ENCODE measurements at regions not wholly inside any gene's neighbourhood (a gene's known extent, or its start where the extent isn't known, plus 50 kb on each side); places are given as distances from the start of the nearest gene placed in this dataset.

DNA sequence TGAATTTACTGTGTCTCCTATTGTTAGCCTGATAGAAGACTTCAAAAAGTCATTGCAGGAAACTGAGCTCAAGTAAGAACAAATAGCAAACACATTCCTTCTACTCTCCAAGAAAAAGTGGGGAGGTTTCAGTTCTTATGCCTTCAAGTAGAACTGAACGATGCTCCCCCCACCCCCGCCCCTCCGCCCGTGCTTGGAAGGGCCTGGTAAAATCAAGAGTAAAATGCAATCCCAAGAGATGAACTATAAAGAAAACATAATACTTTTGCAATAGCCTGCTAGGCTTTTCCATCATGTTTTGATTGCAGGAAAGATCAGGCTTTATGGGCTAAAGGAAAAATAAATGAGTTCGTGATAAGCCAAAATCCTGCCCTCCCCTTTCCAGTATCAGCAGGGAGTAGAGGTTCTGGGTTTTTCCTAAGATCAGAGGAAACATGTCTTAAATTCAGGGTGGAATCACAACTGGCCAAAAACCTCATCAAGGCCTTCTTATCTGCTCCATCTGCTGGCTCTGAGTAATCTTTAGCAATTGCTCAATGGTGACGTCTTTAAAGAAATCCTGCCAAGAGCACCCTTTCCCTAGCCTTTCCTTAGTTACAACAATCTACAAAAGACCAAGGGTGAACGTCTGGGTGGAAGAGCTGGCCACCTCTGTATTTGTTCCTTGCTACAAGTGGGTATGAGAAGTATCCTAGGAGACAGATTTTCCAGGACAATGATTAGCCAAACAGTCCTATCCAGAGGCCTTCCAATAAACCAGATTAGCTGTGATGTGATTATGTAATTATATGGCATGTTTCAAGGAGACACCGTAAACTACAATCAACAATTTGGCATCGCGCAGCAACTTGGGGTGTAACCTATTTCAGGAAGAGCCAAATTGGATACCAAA is 66.3 kb upstream of the FAM9C start:
- no peaks in the 10 kb centered on the region for H3K27me3 ChIP-seq (ENCODE audit: insufficient read depth, low read length)
- ChIA-PET CTCF (no interaction called here), RAD21 (ENCODE audit: low non-redundant PET in 1 of 2, low total read pairs in 2 of 2, uncharacterized antibody in 2 of 2, unreplicated experiment in 2 of 2) (no interaction called here), POLR2A (interaction anchor here (0.6 kb wide), 1 partner anchor 308 kb away, joined by 3 read pairs; no protein-coding TSS in a partner anchor)
- no peaks in the 10 kb centered on the region for H3K79me2 ChIP-seq (ENCODE audit: insufficient read depth, low read length)
- intact Hi-C loops (cut with micrococcal nuclease) = no loop called here
- DNase-seq (ENCODE audit: low read depth, low spot score) = peak; percentile 33
- no peak overlapping the region for H3K4me3 ChIP-seq (replicated peaks in 1 of 2; ENCODE audit: low read depth in 1 of 2, low read length in 2 of 2)
- H3K36me3 ChIP-seq (ENCODE audit: control insufficient read depth in 1 of 2, insufficient read depth in 2 of 2, low read length in 2 of 2) = no peaks in the 10 kb centered on the region
- H4K20me1 ChIP-seq (ENCODE audit: insufficient read depth) = no peaks in the 10 kb centered on the region
- peak overlapping the region; percentile 85 for H2AFZ ChIP-seq (ENCODE audit: low read depth, low read length, poor library complexity, severe bottlenecking)
- peaks cover 7 to 15% of the 10 kb centered on the region in 2 experiments; a peak in 2 of 4 replicates for H3K4me1 ChIP-seq (ENCODE audit: control insufficient read depth in 1 of 2, insufficient read depth in 2 of 2, low read length in 2 of 2)
- H3K4me2 ChIP-seq (ENCODE audit: low read length) = peak overlapping the region; percentile 37
- ATAC-seq = peak; percentile 69
- H3K9me2 ChIP-seq (ENCODE audit: insufficient read depth) = no peaks in the 10 kb centered on the region
- no peaks in the 10 kb centered on the region for H3K9me3 ChIP-seq (ENCODE audit: control insufficient read depth in 1 of 2, insufficient read depth in 1 of 2, low read depth in 1 of 2, low read length in 2 of 2)
- no peak overlapping the region for H3K9ac ChIP-seq (ENCODE audit: low read length)
- no TSS peak for BruUV-seq (replicated peaks)
- TF ChIP-seq YY1 (IDR thresholded peaks at IDR 0.05; ENCODE audit: extremely low read depth, insufficient replicate concordance, low read depth, low read length) (no peak), EGR1 (IDR thresholded peaks at IDR 0.05; ENCODE audit: low read depth) (no peak), ELF1 (IDR thresholded peaks at IDR 0.05; ENCODE audit: borderline replicate concordance, low read depth) (no peak), ZFX (IDR thresholded peaks at IDR 0.05) (no peak), SRF (IDR thresholded peaks at IDR 0.05; ENCODE audit: low read depth) (no peak), CBX3 (IDR thresholded peaks at IDR 0.05; ENCODE audit: low read depth) (no peak), POLR2AphosphoS5 (IDR thresholded peaks at IDR 0.05; ENCODE audit: low read depth, low read length) (no peak), RAD21 (IDR thresholded peaks at IDR 0.05; ENCODE audit: low read depth) (0 out of 2 replicates have a peak, but pooled peaks have one; percentile 13), TCF7L2 (IDR thresholded peaks at IDR 0.05; ENCODE audit: borderline replicate concordance, extremely low read depth, insufficient read depth, insufficient read length) (peak; percentile 77), FOSL1 (IDR thresholded peaks at IDR 0.05; ENCODE audit: low read depth) (peak; percentile 23; the same call in 1 of the 2 replicates), CEBPB (IDR thresholded peaks at IDR 0.05; ENCODE audit: low read depth) (peak; percentile 85), SP1 (IDR thresholded peaks at IDR 0.05; ENCODE audit: low read depth) (0 out of 2 replicates have a peak, but pooled peaks have one; percentile 28), POLR2A (IDR thresholded peaks at IDR 0.05; ENCODE audit: borderline replicate concordance, extremely low read depth, insufficient read depth, insufficient read length) (no peak)
- TF ChIP-seq, protein P1, sequence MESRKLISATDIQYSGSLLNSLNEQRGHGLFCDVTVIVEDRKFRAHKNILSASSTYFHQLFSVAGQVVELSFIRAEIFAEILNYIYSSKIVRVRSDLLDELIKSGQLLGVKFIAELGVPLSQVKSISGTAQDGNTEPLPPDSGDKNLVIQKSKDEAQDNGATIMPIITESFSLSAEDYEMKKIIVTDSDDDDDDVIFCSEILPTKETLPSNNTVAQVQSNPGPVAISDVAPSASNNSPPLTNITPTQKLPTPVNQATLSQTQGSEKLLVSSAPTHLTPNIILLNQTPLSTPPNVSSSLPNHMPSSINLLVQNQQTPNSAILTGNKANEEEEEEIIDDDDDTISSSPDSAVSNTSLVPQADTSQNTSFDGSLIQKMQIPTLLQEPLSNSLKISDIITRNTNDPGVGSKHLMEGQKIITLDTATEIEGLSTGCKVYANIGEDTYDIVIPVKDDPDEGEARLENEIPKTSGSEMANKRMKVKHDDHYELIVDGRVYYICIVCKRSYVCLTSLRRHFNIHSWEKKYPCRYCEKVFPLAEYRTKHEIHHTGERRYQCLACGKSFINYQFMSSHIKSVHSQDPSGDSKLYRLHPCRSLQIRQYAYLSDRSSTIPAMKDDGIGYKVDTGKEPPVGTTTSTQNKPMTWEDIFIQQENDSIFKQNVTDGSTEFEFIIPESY (IDR thresholded peaks at IDR 0.05; ENCODE audit: extremely low read depth, insufficient replicate concordance, low read length) = no peak
- TF ChIP-seq, protein P2, sequence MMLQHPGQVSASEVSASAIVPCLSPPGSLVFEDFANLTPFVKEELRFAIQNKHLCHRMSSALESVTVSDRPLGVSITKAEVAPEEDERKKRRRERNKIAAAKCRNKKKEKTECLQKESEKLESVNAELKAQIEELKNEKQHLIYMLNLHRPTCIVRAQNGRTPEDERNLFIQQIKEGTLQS (IDR thresholded peaks at IDR 0.05) = no peak
- TF ChIP-seq, protein P3, sequence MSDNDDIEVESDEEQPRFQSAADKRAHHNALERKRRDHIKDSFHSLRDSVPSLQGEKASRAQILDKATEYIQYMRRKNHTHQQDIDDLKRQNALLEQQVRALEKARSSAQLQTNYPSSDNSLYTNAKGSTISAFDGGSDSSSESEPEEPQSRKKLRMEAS (IDR thresholded peaks at IDR 0.05) = no peak
- TF ChIP-seq, protein P4, sequence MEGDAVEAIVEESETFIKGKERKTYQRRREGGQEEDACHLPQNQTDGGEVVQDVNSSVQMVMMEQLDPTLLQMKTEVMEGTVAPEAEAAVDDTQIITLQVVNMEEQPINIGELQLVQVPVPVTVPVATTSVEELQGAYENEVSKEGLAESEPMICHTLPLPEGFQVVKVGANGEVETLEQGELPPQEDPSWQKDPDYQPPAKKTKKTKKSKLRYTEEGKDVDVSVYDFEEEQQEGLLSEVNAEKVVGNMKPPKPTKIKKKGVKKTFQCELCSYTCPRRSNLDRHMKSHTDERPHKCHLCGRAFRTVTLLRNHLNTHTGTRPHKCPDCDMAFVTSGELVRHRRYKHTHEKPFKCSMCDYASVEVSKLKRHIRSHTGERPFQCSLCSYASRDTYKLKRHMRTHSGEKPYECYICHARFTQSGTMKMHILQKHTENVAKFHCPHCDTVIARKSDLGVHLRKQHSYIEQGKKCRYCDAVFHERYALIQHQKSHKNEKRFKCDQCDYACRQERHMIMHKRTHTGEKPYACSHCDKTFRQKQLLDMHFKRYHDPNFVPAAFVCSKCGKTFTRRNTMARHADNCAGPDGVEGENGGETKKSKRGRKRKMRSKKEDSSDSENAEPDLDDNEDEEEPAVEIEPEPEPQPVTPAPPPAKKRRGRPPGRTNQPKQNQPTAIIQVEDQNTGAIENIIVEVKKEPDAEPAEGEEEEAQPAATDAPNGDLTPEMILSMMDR (IDR thresholded peaks at IDR 0.05 in 2 of 3, conservative IDR thresholded peaks at IDR 0.05 in 1 of 3; ENCODE audit: borderline replicate concordance in 1 of 3, insufficient read depth in 1 of 3, low read depth in 2 of 3, low read length in 2 of 3) = no peak
- H3K27ac ChIP-seq (ENCODE audit: low read depth, low read length) = no peak overlapping the region

Measured in HCT116 (cell line).